HG03139 (cell line): ENCODE measurements at regions not wholly inside any gene's neighbourhood (a gene's known extent, or its start where the extent isn't known, plus 50 kb on each side); places are given as distances from the start of the nearest gene placed in this dataset.

Experiments
- ATAC-seq: cut with Tn5 transposase; IDR thresholded peaks from one replicate; pipeline ENCODE4 v1.9.1; 2021; ENCODE audit not compliant: unreplicated experiment

DNA sequence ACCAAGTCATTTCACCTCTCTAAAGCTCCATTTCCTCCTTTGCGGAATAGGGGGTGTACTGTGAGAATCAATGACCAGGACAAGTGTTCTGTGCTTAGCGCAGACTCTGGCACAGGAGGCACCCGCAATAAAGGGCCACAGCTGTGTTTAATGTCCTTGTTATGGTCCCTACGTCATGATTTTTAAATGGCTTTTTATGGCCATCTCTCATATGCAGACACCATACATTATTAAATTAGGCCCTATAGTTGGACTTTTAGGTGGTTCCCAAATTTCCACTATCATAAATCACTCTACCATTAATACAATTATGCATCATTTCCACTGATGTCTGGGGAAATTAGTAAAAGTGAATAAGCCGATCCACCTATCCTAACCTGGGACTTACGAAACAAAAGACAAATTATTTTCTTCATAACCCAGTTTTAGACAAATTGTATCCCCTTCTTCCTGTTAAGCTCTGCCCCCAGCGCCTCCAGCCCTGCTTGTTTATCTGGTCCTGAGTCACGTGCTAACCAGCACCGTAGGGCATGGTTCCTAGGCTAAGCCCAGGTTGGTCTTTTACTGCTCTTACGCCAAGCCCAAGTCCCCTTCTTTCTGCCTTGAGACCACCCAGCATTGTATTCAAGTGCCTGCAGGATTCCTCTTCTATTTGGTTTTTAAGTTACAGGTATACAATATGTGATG is 278.3 kb downstream of the SHQ1 start:
- ATAC-seq = no peak

DNA sequence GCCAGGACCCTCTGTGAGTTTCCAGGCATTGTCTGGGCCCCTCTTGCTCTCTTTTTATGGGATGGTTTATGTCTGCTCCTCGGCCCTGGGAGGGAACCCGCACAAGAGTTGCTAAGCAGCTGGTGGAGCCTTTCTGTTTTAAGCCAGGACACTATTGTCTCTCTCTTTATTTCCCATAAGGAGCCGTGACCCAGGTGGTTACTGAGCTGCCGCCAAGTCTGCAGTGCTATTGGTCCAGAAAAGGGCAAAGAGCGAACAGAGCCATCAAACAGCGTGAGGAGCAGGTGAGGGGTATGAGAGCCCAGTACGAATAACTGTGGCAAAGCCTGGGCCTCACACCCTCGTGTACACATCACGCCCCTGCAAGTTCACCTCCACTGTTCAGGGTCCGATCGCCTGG is 280.2 kb downstream of the SHQ1 start:
- no peak for ATAC-seq

DNA sequence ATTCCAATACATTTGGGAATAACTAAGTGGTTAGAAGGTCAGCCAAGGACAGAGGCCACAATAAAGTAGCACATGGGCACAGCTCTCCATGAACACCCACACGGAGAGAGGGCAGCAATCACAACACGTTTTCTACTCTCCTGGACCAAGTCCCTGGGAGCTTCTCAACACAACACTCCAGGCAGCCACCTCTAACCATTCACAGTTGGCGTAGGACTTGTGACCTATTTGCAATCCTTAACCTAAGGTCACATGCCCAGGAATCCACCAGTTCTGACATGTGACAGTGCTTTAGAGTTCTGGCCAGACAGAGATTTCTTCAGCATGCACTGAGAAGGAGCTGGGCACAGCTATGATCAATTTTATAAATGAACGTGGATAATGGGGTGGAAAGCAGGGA is 280.8 kb downstream of the SHQ1 start:
- ATAC-seq = no peak

DNA sequence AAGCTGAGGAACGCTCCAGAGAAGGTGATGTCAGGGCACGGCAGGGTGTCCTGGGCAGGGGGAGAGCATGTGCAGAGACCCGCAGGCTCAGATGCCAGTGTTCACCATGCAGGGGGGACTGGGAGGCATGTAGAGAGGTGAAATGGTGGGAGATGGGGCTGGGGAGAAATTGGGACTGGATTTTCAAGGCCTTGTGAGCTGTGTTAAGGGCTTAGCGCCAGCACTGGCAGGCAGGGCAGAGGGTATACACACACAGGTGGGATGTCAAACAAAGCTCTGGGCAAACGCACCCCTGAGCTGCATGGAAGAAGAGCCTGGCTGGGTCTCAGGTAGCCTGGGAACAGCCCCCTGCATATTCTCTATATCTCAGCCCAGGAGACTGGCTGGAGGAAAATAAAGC is 282.7 kb downstream of the SHQ1 start:
- no peak for ATAC-seq

DNA sequence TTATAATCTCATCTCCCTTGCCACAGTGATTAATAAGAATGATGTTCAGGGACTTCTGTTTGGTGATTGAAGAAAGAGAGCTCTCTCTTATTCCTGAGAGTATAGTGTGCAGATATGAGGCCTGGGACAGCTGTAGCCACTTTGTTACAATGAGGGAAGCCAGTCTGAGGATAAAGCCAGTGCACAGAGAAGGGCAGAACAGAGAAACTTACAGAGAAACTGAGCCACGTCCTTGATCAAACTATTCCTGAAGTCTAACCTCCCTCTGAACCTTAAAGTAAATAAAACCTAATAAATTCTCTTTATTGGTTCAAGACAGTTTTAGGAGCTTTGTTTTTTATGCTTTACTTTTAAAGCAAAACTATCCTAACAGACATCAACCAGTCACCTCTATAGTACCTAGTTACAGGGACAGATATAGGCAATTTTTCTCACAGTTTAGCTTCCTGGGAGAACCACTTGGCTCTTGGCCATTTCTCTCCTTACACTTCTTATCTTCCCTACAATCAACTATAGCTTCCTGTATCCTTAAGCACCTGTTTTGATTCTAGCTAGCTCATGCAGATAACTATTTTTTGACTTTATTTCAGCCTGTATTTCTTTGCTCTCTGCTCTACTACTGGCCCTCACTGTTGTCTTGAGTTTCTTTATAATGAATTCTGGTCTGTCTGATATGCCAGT is 284.4 kb downstream of the SHQ1 start:
- ATAC-seq = no peak

DNA sequence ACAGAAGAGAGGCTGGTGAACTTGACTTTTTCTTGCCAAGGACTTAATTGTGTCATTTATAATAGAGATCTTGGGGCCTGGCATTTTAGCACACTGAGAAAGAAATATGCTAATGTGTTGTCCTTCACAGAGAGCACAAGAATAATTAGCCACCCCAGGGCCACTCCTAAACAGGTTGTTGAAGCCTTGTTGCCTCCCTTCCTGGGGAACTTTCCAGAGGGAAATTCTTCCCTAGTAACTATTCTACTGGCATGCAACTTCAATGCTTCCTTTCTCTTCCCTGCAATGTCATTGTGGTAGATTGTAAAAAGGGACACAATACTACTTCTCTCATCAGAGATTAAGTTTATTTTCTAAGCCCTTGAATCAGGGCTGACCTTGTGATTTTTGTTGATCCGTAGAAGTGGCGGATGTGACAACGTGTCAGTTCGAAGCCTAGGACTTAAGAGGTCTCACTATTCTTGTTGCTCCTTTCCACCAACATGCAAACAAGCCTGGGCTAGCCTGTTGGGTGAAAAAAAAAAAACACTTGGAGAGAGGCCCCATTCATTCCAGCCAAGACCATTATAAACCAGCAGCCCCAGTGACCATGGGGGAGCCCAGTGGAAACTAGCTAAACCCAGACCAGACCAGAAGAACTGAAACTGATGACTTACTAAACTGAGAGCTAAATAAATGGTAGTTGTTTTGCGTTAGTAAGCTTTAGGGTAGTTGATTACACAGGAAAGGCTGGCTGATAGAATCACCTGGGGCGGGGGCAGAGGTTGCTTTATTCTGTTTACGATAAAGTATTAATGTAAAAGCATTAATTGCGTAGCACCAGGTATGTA is 287.2 kb downstream of the SHQ1 start:
- no peak for ATAC-seq

DNA sequence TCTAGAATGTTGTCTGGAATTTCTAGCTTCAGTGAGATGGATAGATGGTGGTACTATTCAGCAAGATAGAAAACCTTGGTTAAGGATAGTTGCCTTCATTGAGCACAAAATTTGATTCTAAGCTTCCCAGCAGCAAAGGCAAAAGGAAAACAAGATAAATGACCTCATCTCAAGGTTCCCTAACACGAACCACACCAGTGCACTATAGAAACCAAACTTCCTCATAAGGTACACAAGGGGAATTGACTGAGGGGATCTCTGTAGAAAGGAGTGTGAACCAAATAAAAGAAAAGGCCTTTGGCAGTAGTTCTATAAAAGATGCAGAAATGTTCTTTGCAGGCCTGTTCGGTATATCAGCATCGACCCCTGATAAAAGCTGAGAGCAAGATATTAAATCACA is 288.9 kb downstream of the SHQ1 start:
- ATAC-seq = no peak

DNA sequence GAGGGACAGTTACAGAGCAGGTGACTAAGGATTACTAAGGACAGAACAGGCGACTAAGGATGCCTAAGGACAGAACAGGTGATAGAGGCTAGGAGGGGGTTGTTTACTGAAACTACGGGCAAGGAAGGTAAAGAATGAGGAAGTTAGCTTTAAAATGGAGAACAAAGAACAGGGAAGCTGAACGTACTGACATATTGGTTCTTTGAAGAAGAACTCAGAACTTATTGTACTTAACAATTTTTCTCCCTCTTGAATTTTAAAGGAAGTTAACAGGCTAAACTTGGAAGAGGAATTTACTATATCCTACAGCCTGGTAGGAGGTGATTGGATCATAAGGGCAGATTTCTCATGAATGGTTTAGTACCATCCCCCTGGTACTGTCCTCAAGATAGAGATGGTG is 290.2 kb downstream of the SHQ1 start:
- ATAC-seq = no peak

DNA sequence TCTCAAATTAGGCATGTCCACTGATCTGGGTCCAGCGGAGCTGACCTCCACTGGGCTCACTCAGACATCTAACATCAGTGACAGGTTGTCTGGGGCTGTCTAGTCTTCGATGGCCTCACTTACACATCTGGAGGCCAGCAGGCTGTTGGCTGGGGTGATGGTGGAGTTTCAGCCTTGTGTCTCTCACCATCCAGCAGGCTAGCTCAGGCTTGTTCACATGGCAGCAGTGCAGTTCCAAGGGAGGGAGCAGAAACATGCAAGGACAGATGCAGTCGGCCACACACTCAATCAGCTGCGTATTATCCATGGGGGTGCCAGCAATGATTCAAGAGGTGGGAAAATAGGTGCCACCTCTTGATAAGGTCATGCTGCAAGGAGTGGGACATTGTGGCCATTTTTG is 292.5 kb downstream of the SHQ1 start:
- no peak for ATAC-seq

DNA sequence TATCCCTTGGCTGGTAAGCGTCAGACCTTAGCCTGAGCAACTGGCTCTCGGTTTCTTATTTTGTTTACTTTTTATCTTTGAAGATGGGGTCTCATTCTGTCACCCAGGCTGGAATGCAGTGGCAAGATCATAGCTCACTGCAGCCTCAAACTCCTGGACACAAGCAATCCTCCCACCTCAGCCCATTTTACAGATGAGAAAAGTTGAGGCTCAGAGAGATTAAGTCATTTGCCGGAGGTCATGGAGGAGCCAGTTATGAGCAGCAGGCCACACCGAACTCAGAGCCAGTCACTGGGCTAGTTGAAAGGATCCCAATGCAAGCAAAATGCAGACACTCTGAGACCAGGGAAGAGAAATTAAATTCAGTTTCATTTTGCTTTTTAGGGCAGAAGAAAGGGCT is 293.6 kb downstream of the SHQ1 start:
- no peak for ATAC-seq

DNA sequence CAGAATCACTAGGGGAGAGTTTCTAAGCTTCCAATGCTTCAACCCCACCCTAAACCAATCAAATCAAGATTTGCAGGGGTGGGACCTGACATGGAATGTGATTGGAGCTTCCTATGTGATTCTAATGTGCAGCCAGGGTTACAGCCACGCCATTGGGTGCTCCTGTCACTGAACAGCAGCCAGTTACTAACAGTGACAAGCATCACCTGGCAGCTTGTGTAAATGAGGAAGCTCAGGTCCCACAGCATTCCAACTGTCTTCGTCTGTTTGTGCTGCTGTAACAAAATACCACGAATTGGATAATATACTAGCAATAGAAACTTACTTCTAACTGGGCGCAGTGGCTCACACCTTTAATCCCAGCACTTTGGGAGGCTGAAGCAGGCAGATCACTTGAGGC is 294.9 kb downstream of the SHQ1 start:
- no peak for ATAC-seq

DNA sequence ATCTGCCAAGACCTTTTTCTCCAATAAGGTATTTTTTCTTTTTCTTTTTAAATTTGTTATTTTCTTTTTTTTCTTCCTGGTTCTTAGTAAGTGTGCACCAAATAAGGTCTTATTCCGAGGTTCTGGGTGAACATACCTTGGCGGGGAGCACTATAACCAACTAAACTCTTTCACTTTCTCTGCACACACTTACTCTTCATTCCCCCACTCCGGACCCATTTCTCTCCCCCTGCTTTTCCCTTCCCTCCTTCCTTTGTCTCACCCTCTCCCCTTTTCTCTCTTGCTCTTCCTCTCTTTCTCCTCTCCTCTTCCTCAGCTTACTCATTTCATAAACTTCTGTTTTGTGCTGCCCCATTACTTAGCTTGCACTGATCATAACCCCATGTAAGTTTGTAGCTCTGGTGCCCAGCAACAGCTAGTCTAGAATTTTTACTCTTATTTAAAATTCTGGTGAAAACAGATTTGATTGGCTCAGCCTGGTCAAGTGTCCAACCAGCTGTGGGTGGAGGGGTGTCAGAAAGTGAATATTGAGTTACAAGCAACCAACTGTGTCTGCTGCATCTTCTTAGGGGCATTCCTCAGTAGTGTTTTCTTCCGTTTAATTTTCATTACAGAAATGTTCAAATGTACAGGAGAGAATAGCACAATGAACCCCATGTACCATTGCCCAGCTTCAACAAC is 297.5 kb downstream of the SHQ1 start:
- ATAC-seq = no peak

DNA sequence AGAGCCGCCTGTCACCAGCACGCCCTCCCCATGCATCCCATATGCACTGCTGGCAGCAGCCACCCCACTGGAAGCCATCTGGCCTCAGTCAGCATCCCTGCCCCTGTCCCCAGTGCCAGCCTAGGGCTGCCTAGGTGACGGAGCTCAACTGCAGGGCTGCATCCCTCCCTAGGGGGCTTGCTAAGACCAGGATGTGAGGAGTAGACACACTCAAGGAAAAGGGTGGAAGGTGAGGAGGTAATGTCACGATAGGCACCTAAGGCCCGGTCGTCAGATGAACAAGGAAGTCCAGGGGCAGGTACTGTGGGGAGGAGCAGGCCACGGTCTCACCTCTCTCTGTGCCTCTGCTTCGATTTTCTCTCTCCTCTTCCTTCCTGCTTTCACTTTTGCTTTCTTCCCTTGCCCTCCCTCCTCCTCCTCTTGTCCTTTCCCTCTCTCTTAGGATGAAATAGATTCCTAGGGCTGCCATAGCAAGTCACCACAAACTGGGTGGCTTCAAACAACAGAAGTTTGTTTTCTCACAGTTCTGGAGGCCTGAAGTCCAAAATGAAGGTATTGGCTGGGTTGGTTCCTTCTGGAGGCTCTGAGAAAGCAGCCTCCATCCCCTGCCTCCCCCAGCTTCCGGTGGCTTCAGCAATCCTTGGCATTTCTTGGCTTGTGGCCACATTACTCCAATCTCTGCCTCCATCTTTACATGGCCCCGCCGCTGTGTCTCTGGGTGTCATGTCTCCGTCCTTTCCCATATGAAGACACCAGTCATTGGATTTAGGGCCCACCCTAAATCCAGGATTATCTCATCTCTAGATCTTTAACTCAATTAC is 298.3 kb downstream of the SHQ1 start:
- ATAC-seq = no peak

DNA sequence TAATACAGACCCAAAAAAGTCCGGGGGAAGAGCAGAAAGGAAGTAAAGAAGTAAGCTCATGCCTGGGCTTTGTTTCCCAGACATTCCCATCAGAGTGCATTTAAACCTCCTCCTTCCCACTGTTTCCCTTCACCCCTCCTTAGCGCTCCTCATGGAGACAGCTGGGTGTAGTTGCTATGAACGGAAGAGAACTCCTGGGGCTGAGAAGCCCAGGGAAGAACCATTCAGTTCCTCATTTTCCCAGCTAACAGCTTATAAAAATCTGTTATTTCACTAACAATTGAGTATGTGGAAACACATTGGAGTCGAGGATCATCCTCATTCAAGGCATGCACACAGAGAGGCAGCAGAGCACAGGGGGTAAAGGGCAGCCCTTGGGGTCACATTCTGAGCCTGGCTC is 299.3 kb downstream of the SHQ1 start:
- ATAC-seq = no peak

DNA sequence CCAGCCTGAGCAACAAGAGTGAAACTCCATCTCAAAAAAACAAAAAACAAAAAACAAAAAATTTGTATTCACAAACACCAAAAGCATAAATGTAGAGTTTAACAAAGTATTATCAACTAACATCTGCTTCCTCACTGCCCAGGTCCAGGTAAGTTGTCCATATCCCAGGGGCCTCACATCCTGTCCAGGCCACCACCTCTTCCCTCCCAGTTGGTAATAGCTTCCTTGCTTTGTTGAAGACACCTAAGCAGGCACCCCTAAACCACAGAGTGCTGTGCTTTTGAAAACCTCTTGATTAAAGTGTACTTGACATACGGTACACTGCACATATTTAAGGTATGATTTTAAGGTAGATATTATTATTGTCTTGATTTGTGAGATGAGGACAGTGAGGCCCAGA is 299.8 kb downstream of the SHQ1 start:
- no peak for ATAC-seq

DNA sequence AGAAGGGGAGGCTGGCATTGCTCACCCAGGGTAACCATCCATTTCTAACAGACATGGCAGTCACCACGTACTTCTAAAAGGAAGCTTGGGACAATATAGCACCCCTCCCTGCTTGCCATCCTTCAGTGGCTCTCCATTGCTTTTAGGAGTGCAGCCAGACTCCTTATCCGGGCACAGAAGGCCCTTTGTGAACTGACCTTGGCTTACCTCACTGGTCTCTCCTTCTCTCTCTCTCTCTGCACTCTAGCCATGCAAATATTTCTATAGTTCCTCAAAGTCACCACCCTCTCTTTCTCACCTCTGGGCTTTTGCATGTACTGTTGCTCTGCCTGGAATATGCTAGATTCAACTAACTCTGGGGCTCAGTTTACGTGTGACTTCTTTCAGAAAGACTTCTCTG is 301.1 kb downstream of the SHQ1 start:
- no peak for ATAC-seq

DNA sequence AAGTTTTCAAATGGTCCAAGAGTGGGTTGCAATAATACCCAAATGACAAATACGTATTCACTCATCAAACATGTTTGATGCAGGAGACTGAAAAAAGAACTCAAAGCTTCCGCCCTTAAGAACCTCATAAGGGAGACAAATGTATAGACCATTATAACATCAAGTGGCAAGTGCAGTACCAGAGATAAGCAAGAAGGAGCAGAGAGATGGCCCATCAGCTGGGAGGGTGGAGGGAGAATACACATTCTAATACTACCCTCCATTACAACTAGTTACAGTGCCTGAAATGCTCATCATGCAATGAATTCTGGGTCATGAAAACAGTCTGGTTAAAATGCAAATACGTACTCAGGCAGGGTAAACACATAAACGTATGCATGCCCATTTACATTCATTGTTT is 304.0 kb downstream of the SHQ1 start:
- ATAC-seq = no peak

DNA sequence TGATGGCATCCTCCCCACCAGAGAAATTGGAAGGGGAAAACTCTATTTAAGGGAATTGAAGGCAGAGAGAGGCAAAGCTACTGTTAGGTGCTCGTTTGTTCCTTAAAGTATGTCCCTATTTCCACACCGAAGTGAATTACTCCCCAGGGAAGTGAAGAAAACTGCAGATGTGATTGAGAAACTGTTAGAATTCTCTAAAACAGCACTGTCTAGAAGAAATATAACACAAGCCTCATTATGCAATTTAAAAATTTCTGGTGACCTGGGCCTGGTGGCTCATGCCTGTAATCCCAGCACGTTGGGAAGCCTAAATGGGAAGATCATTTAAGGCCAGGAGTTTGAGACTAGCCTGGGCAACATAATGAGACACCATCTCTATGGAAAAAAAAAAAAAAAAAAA is 305.0 kb downstream of the SHQ1 start:
- no peak for ATAC-seq

DNA sequence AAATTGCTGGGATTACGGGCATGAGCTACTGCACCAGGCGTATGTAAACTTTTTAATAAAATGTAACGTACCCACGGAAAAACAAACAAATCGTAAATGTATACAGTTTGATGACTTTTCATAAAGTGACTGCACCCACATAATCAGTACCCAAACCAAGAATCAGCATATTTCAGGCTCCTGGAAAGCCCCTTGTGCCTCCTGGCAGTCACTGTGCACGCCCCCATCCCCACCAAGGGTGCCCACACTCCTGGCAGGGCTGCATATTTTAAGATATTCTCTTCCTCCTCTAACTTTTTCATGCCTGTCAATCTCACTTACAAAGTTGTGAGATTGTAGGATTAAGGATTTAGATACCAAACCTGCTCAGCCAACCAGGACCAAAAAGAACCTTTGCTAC is 305.5 kb downstream of the SHQ1 start:
- no peak for ATAC-seq

DNA sequence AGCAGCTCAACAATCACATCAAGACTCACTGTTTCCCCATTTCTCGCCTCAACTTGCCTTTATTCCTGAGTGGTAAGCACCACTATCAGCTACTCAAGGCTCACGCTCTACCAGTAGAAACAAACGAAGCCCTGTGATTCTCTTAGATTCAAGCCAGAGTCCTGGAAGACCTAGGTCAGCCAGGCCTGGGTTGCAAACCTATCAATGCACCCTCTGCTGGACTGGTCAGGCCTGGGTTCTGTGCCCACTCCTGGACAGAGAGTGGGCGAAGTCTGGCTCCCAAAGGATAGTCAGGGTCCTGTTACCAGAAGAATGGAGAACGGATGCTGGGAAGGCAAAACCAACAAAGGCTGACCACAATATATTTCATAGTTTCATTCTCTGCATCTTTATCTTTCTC is 308.4 kb downstream of the SHQ1 start:
- ATAC-seq = no peak
